Lung (tissue), 11 donors: ENCODE measurements at regions not wholly inside any gene's neighbourhood (a gene's known extent, or its start where the extent isn't known, plus 50 kb on each side); places are given as distances from the start of the nearest gene placed in this dataset.

Experiments used
- ATAC-seq: fragments of 200-7000 bp; cut with Tn5 transposase; one replicate; pipeline ENCODE4 v1.9.1; 2020; ENCODE audit warnings: moderate number of reproducible peaks; ENCODE audit not compliant: insufficient read depth, low FRiP score
- DNase-seq, 3 donors: peaks; one replicate each; pipeline ENCODE4 v3.0.0-alpha.2; 2013 to 2017
- H3K27ac ChIP-seq, 2 donors: one replicate each; pipeline ENCODE4 v1.5.1; 2013; ENCODE audit warnings: mild to moderate bottlenecking in 2 of 2, moderate library complexity in 2 of 2, control low read depth in 1 of 2, inconsistent platforms in 1 of 2, low read depth in 1 of 2, low read length in 1 of 2
- H3K27me3 ChIP-seq, 3 donors: one replicate each; pipeline ENCODE4 v1.5.1; 2013; ENCODE audit warnings: low read length in 2 of 3; ENCODE audit not compliant: control insufficient read depth in 3 of 3, insufficient read depth in 3 of 3
- H3K36me3 ChIP-seq, 4 donors: one replicate each; pipeline ENCODE4 v1.5.1; 2013; ENCODE audit warnings: low read length in 4 of 4, mild to moderate bottlenecking in 1 of 4, moderate library complexity in 1 of 4; ENCODE audit not compliant: control insufficient read depth in 4 of 4, insufficient read depth in 4 of 4
- H3K4me1 ChIP-seq, 5 donors: one replicate each; pipeline ENCODE4 v1.5.1; 2013; ENCODE audit warnings: low read length in 5 of 5, mild to moderate bottlenecking in 2 of 5, moderate library complexity in 1 of 5; ENCODE audit not compliant: control insufficient read depth in 5 of 5, insufficient read depth in 5 of 5
- H3K4me3 ChIP-seq: one replicate; pipeline ENCODE4 v1.5.1; 2013; ENCODE audit warnings: mild to moderate bottlenecking, control low read depth, moderate library complexity
- H3K9ac ChIP-seq, 2 donors: one replicate each; pipeline ENCODE4 v1.5.1; 2013; ENCODE audit warnings: low read length in 2 of 2, control low read depth in 1 of 2; ENCODE audit not compliant: insufficient read depth in 1 of 2
- H3K9me3 ChIP-seq, 4 donors: one replicate each; pipeline ENCODE4 v1.5.1; 2013; ENCODE audit warnings: low read length in 3 of 4, mild to moderate bottlenecking in 1 of 4, moderate library complexity in 1 of 4; ENCODE audit not compliant: control insufficient read depth in 4 of 4, insufficient read depth in 3 of 4
- CTCF ChIP-seq: IDR thresholded peaks from 2 replicates; pipeline ENCODE4 v1.5.1; 2012; ENCODE audit warnings: mild to moderate bottlenecking; ENCODE audit errors: control extremely low read depth, extremely low read depth
- WGBS, 2 donors: extraction: QIAGEN DNeasy Blood & Tissue Kit; methylation state at CpG; one replicate each; pipeline ENCODE4 v1.1.7; 2013; 5-methylcytosine and 5-hydroxymethylcytosine counted together
- donor health status: control.
- donor health status: control.
- donor health status: Bipolar disorder and iron deficiency.
- donor health status: healthy.
- donor health status: DM: yes; HTN: yes; CAD: no.

- WGBS, 2 donors = 72 to 76% methylated on average over 3 of the region's 3 CpGs
- DNase-seq = no peak
- Histone ChIP-seq H3K4me3 (no peak overlapping the region), H3K27ac (no peak overlapping the region), H3K9ac (no peak overlapping the region), H3K9me3 (peaks cover 0 to 7% (median 2%) of the 10 kb centered on the region in 4 donors), H3K4me1 (no peaks in the 10 kb centered on the region), H3K27me3 (no peaks in the 10 kb centered on the region), H3K36me3 (no peaks in the 10 kb centered on the region)
- TF ChIP-seq CTCF = no peak
- ATAC-seq = no peak
Measured at GRCh38 chr12:23001487-23001886, 376.5 kb downstream of the ETNK1 start.

GRCh38 chr12:23002381-23002780, 377.4 kb downstream of the ETNK1 start:
- DNase-seq (no peak), ATAC-seq (no peak)
- TF ChIP-seq CTCF = no peak
- H3K27ac ChIP-seq = no peak overlapping the region
- H3K36me3 ChIP-seq = no peaks in the 10 kb centered on the region
- 66 to 76% methylated on average over 7 of the region's 7 CpGs for WGBS, 2 donors
- no peak overlapping the region for H3K4me3 ChIP-seq
- H3K9ac ChIP-seq = no peak overlapping the region
- no peaks in the 10 kb centered on the region for H3K27me3 ChIP-seq
- H3K4me1 ChIP-seq = peaks cover 0 to 3% (median 0%) of the 10 kb centered on the region in 5 donors
- peaks cover 0 to 7% (median 2%) of the 10 kb centered on the region in 4 donors for H3K9me3 ChIP-seq

GRCh38 chr12:23004473-23005020, 379.6 kb downstream of the ETNK1 start:
- peaks cover 0 to 3% (median 0%) of the 10 kb centered on the region in 5 donors for H3K4me1 ChIP-seq
- H3K9me3 ChIP-seq = no peaks in the 10 kb centered on the region
- no peak for ATAC-seq
- H3K27ac ChIP-seq = no peak overlapping the region
- no peak for TF ChIP-seq CTCF
- DNase-seq = no peak
- H3K36me3 ChIP-seq = no peaks in the 10 kb centered on the region
- no peak overlapping the region for H3K9ac ChIP-seq
- 87 to 89% methylated on average over 4 of the region's 4 CpGs for WGBS, 2 donors
- H3K27me3 ChIP-seq = no peaks in the 10 kb centered on the region
- H3K4me3 ChIP-seq = no peak overlapping the region

DNA sequence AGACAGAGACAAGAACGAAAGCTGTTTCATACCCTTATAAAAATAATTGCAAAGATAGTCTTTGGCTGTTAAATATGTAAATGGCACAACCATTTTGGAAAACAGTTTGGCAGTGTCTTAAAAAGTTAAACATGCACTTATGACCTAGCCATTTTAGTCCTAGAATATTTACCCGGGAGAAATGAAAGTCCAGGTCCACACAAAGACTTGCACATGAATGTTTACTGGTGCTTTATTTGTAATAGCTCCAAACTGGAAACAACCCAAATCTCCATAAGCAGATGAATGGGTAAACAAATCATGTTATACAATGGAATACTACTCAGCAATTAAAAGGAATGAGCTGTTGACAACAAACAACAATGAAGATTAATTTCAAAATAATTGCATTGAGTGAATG, 380.4 kb downstream of the ETNK1 start:
- 68 to 77% methylated on average over 2 of the region's 2 CpGs for WGBS, 2 donors
- H3K4me3 ChIP-seq = no peak overlapping the region
- no peaks in the 10 kb centered on the region for H3K27me3 ChIP-seq
- no peak overlapping the region for H3K27ac ChIP-seq
- no peaks in the 10 kb centered on the region for H3K36me3 ChIP-seq
- H3K9me3 ChIP-seq = no peaks in the 10 kb centered on the region
- no peak for ATAC-seq
- peaks cover 0 to 3% (median 0%) of the 10 kb centered on the region in 5 donors for H3K4me1 ChIP-seq
- no peak for TF ChIP-seq CTCF
- no peak overlapping the region for H3K9ac ChIP-seq
- peak in 2 of 3 donors; percentile 13 to 23 for DNase-seq
